Progenitor cell of endocrine pancreas (in vitro differentiated cells): ENCODE measurements at regions not wholly inside any gene's neighbourhood (a gene's known extent, or its start where the extent isn't known, plus 50 kb on each side); places are given as distances from the start of the nearest gene placed in this dataset.

ENCODE experiments used
- DNase-seq: peaks from one replicate; pipeline ENCODE4 v3.0.0; 2021; ENCODE audit warnings: low spot score; ENCODE audit not compliant: unreplicated experiment
- H3K27ac Mint-ChIP-seq: 2 replicates; pipeline ENCODE4 v1.8.0; 2021; ENCODE audit warnings: mild to moderate bottlenecking, moderate library complexity, mixed read lengths
- H3K27me3 Mint-ChIP-seq: 2 replicates; pipeline ENCODE4 v1.8.0; 2021; ENCODE audit warnings: mixed read lengths
- H3K36me3 Mint-ChIP-seq: 2 replicates; pipeline ENCODE4 v1.8.0; 2022; ENCODE audit warnings: mixed read lengths; ENCODE audit not compliant: insufficient read depth
- H3K4me1 Mint-ChIP-seq: 2 replicates; pipeline ENCODE4 v1.8.0; 2021; ENCODE audit warnings: low read depth, mixed read lengths
- H3K4me3 Mint-ChIP-seq: 2 replicates; pipeline ENCODE4 v1.8.0; 2021; ENCODE audit warnings: low read depth, mild to moderate bottlenecking, moderate library complexity, mixed read lengths
- H3K9me3 Mint-ChIP-seq: 2 replicates; pipeline ENCODE4 v1.8.0; 2021; ENCODE audit warnings: low read depth, mixed read lengths
- TF ChIP-seq, protein P1 (sequence below): fragments of 200-600 bp; sonication (generic); IDR thresholded peaks from one replicate; pipeline ENCODE4 v1.5.0; 2021; ENCODE audit warnings: antibody characterized with exemption, mild to moderate bottlenecking; ENCODE audit not compliant: unreplicated experiment

DNA sequence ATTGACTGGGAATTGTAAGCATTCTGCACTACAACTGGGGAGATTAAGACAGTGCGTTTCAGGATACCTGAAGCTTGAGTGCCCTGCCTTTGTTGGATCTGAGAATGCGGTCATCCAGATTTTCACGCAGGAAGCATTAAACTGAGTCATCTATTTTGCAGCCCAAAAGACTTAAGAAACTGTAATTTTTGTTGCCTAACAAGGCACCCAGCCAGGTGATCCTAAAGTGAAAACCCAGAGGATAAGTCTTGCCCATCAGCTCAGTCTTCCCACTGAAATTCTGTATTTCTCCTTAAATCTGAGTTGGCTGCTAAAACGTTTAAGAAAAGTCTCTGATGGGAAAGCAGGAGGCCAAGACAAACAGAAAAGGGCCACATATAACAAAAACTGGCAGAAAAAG, 242.5 kb upstream of the TMCO5A start:
- TF ChIP-seq, protein P1, sequence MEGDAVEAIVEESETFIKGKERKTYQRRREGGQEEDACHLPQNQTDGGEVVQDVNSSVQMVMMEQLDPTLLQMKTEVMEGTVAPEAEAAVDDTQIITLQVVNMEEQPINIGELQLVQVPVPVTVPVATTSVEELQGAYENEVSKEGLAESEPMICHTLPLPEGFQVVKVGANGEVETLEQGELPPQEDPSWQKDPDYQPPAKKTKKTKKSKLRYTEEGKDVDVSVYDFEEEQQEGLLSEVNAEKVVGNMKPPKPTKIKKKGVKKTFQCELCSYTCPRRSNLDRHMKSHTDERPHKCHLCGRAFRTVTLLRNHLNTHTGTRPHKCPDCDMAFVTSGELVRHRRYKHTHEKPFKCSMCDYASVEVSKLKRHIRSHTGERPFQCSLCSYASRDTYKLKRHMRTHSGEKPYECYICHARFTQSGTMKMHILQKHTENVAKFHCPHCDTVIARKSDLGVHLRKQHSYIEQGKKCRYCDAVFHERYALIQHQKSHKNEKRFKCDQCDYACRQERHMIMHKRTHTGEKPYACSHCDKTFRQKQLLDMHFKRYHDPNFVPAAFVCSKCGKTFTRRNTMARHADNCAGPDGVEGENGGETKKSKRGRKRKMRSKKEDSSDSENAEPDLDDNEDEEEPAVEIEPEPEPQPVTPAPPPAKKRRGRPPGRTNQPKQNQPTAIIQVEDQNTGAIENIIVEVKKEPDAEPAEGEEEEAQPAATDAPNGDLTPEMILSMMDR: no peak
- H3K36me3 Mint-ChIP-seq: peaks cover 2% of the 10 kb centered on the region
- no peaks in the 10 kb centered on the region for H3K4me1 Mint-ChIP-seq
- peaks cover 14% of the 10 kb centered on the region for H3K9me3 Mint-ChIP-seq
- no peak overlapping the region for H3K27ac Mint-ChIP-seq
- H3K4me3 Mint-ChIP-seq: no peak overlapping the region
- H3K27me3 Mint-ChIP-seq: peaks cover 49% of the 10 kb centered on the region
- no peak for DNase-seq

DNA sequence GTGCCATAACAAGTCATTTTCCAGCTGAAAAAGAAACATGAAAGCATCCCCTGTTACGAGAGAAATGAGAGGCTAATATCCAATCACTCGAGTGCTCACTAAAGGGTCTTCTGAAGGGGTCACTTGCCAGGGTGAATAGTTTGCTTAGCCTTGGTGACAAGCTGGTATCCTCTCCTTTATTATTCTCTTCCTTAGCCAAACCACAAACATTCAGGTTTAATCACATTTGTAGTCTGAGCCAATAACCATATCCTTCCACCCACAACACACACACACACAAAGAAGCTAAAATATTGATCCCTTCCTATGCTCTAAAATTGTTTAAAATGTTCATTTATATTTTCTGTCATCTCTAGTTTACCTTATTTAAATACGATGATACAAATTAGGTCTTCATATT, 240.5 kb upstream of the TMCO5A start:
- Mint-ChIP-seq H3K36me3 (peaks cover 2% of the 10 kb centered on the region), H3K4me3 (no peak overlapping the region), H3K27ac (no peak overlapping the region), H3K9me3 (peaks cover 14% of the 10 kb centered on the region), H3K27me3 (peaks cover 56% of the 10 kb centered on the region), H3K4me1 (no peaks in the 10 kb centered on the region)
- TF ChIP-seq, protein P1: no peak
- no peak for DNase-seq

DNA sequence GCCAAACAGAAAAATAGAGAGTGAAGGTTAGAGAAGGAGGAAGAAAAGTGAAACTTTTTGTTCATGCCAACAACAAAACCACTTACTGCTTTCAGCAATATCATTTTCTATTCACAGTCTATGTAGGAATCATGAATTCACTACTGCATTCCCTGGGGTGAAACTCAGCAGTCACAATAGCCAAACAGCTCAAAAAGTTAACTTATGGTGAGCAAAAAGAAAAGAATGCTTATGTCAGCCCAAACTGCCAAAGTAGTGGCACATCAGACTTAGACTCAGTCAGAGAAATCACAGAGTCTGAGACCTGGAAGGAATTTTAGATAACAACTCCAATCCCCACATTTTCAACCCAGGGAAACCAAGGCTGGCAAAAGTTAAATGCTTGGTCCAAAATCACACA, 238.7 kb upstream of the TMCO5A start:
- H3K4me3 Mint-ChIP-seq: no peak overlapping the region
- TF ChIP-seq, protein P1: no peak
- DNase-seq: no peak
- H3K4me1 Mint-ChIP-seq: no peaks in the 10 kb centered on the region
- peaks cover 3% of the 10 kb centered on the region for H3K9me3 Mint-ChIP-seq
- no peak overlapping the region for H3K27ac Mint-ChIP-seq
- H3K36me3 Mint-ChIP-seq: peaks cover 2% of the 10 kb centered on the region
- H3K27me3 Mint-ChIP-seq: peaks cover 71% of the 10 kb centered on the region

DNA sequence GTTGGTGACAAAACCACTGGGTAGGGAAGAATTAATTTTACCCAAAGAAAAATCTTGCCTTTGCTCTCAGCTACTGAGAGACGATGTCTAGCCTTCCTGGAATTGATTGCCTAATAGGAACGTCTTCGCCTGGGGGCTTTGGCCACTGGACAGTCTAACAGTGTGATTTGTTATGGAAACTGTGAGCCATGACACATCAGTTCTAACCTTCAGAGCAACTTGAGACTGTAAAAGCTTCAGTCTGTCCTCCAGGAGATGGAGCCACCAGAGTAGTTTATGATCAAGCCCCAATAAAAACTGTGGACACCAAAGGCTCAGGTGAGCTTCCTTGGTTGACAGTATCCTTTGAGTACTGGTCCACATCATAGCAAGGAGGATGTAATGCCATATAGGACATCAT, 235.8 kb upstream of the TMCO5A start:
- H3K27ac Mint-ChIP-seq: no peak overlapping the region
- H3K9me3 Mint-ChIP-seq: no peaks in the 10 kb centered on the region

DNA sequence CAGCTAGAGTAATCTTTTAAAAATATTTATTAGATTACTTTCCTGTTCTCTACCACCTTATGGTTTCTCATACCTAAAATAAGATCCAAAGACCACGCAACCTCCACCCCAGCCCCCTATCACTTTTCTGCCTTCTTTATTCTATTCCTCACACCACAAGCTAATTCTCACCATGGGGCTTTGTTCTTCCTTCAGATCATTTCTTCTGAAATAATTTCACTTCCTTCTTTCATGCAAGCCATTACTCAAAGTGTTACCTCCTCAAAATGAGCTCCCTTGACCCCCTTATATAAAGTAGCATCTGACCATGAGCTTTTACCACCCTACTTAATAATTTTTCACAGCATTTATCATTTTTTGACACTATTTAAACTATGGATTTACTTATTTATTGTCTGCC, 233.2 kb upstream of the TMCO5A start:
- no peak overlapping the region for H3K27ac Mint-ChIP-seq
- no peaks in the 10 kb centered on the region for H3K36me3 Mint-ChIP-seq
- H3K27me3 Mint-ChIP-seq: peaks cover 68% of the 10 kb centered on the region
- no peaks in the 10 kb centered on the region for H3K9me3 Mint-ChIP-seq
- no peaks in the 10 kb centered on the region for H3K4me1 Mint-ChIP-seq
- DNase-seq: no peak
- H3K4me3 Mint-ChIP-seq: no peak overlapping the region
- TF ChIP-seq, protein P1: no peak

More for the DNA sequence above, 235.8 kb upstream of the TMCO5A start:
- no peaks in the 10 kb centered on the region for H3K36me3 Mint-ChIP-seq
- no peak overlapping the region for H3K4me3 Mint-ChIP-seq
- TF ChIP-seq, protein P1: no peak
- DNase-seq: no peak
- no peaks in the 10 kb centered on the region for H3K4me1 Mint-ChIP-seq
- H3K27me3 Mint-ChIP-seq: peaks cover 72% of the 10 kb centered on the region
